ENCODE measurements at regions not wholly inside any gene's neighbourhood (a gene's known extent, or its start where the extent isn't known, plus 50 kb on each side); places are given as distances from the start of the nearest gene placed in this dataset.

- no peak for DNase-seq (ENCODE audit: low spot score)
- intact Hi-C loops (cut with DNase I): no loop called here
- Histone ChIP-seq H3K36me3 (no peaks in the 10 kb centered on the region), H3K9me3 (no peaks in the 10 kb centered on the region), H3K27me3 (replicated peaks; ENCODE audit: insufficient read depth) (no peaks in the 10 kb centered on the region), H3K4me1 (replicated peaks) (no peaks in the 10 kb centered on the region), H3K4me3 (no peak overlapping the region), H3K27ac (no peak overlapping the region)
- TF ChIP-seq, protein P1, sequence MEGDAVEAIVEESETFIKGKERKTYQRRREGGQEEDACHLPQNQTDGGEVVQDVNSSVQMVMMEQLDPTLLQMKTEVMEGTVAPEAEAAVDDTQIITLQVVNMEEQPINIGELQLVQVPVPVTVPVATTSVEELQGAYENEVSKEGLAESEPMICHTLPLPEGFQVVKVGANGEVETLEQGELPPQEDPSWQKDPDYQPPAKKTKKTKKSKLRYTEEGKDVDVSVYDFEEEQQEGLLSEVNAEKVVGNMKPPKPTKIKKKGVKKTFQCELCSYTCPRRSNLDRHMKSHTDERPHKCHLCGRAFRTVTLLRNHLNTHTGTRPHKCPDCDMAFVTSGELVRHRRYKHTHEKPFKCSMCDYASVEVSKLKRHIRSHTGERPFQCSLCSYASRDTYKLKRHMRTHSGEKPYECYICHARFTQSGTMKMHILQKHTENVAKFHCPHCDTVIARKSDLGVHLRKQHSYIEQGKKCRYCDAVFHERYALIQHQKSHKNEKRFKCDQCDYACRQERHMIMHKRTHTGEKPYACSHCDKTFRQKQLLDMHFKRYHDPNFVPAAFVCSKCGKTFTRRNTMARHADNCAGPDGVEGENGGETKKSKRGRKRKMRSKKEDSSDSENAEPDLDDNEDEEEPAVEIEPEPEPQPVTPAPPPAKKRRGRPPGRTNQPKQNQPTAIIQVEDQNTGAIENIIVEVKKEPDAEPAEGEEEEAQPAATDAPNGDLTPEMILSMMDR (IDR thresholded peaks at IDR 0.05): no peak
- TF ChIP-seq POLR2A (IDR thresholded peaks at IDR 0.05): no peak
- TF ChIP-seq POLR2AphosphoS5 (IDR thresholded peaks at IDR 0.05): no peak
These were observed 86.1 kb upstream of the ADGRL2 start for GRCh38 chr1:81714636-81715035.

GRCh38 chr1:81712425-81712824 lies 88.3 kb upstream of the ADGRL2 start:
- Histone ChIP-seq H3K36me3 (no peaks in the 10 kb centered on the region), H3K4me1 (replicated peaks) (no peaks in the 10 kb centered on the region), H3K27ac (no peak overlapping the region), H3K9me3 (no peaks in the 10 kb centered on the region), H3K4me3 (no peak overlapping the region), H3K27me3 (replicated peaks; ENCODE audit: insufficient read depth) (no peaks in the 10 kb centered on the region)
- no peak for DNase-seq (ENCODE audit: low spot score)
- WGBS: 91% methylated on average over 3 of the region's 3 CpGs
- intact Hi-C loops (cut with DNase I): no loop called here
- TF ChIP-seq, protein P1 (IDR thresholded peaks at IDR 0.05): no peak
- TF ChIP-seq POLR2A (IDR thresholded peaks at IDR 0.05) (no peak), POLR2AphosphoS5 (IDR thresholded peaks at IDR 0.05) (no peak)

DNA sequence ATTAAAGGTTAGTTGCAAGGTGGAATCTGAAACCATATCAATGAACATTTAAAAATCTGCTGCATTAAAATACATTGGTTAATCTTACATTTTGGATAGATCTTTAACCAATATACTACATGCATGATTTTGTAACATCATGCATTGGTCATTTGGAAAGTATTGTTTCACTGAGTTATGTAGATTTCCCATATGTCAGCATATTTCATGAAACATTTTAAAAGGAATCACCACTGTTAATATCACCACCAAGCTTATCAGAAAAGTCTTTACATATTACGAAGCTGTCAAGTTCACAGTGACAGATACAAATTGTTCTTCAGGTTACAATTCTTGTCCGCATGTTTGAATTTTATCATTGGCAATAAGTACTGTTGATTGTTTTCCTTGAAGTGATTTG lies 89.9 kb upstream of the ADGRL2 start:
- no peaks in the 10 kb centered on the region for H3K27me3 ChIP-seq (replicated peaks; ENCODE audit: insufficient read depth)
- no peak for TF ChIP-seq POLR2A (IDR thresholded peaks at IDR 0.05)
- TF ChIP-seq POLR2AphosphoS5 (IDR thresholded peaks at IDR 0.05): no peak
- TF ChIP-seq, protein P1 (IDR thresholded peaks at IDR 0.05): no peak
- 84% methylated on average over 2 of the region's 2 CpGs for WGBS
- no peak overlapping the region for H3K27ac ChIP-seq
- H3K36me3 ChIP-seq: no peaks in the 10 kb centered on the region
- intact Hi-C loops (cut with DNase I): no loop called here
- no peaks in the 10 kb centered on the region for H3K9me3 ChIP-seq
- H3K4me3 ChIP-seq: no peak overlapping the region
- no peaks in the 10 kb centered on the region for H3K4me1 ChIP-seq (replicated peaks)
- DNase-seq (ENCODE audit: low spot score): no peak

DNA sequence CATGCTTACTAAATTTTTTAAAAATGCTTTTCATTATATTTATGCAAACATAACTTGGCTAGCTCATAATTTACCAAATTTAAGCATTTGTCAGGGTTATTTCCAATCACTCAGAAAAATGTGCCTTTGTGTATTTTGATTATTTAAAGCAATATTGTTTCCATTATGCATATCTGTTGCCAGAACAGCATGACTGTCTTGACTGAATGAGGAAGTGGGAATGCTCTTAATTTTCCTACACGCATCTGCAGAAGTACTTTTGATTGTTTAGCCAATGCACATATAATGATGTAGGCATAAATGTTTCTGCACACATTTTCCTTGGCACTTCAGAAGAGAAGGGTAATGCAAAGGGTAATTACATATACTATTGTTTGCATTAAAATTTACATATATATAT lies 92.5 kb upstream of the ADGRL2 start:
- no peaks in the 10 kb centered on the region for H3K9me3 ChIP-seq
- intact Hi-C loops (cut with DNase I): no loop called here
- no peak for DNase-seq (ENCODE audit: low spot score)
- TF ChIP-seq POLR2A (IDR thresholded peaks at IDR 0.05) (no peak), POLR2AphosphoS5 (IDR thresholded peaks at IDR 0.05) (no peak)
- TF ChIP-seq, protein P1 (IDR thresholded peaks at IDR 0.05): no peak
- WGBS: 81% methylated on average over 1 of the region's 1 CpG
- no peaks in the 10 kb centered on the region for H3K4me1 ChIP-seq (replicated peaks)
- no peak overlapping the region for H3K27ac ChIP-seq
- H3K36me3 ChIP-seq: no peaks in the 10 kb centered on the region
- H3K27me3 ChIP-seq (replicated peaks; ENCODE audit: insufficient read depth): no peaks in the 10 kb centered on the region
- no peak overlapping the region for H3K4me3 ChIP-seq

DNA sequence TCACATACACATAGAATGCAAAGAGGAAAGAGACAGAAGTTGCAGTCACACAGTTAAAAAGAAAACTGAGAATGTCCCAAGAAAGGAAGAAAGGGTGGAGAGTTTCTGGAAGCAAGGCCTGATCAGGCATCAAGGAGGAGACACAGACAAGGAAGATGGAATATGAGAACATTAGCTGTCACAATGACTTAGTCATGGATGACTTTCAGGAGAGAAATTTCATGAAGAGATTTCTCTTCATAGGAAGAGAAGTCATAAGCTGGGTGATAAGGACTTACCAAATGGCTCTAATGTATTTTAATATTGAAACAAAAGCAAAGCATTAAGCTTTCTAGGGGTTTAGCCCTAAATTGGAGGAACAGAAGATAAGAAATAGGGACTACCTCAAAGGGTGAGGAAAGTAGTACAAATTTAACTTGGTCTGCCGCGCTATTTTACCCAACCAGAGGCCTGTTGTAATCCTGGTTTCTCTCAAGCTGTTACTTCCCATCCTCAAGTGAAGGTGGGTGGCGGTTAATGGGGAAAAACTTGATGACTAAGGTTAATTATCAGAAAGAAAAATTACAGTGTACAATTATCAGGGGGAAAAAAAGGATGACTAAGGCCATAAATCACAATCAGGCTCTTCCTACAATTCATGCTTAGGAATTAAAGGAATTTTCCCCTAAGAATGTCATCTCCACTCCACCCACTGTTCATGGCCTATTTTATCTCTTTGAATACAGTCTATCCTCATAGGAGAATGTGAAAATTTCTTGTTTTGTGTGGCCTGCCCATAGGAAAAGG lies 93.9 kb upstream of the ADGRL2 start:
- 94% methylated on average over 3 of the region's 3 CpGs for WGBS
- Histone ChIP-seq H3K4me3 (no peak overlapping the region), H3K27ac (no peak overlapping the region), H3K36me3 (no peaks in the 10 kb centered on the region), H3K27me3 (replicated peaks; ENCODE audit: insufficient read depth) (no peaks in the 10 kb centered on the region), H3K4me1 (replicated peaks) (no peaks in the 10 kb centered on the region), H3K9me3 (no peaks in the 10 kb centered on the region)
- no peak for DNase-seq (ENCODE audit: low spot score)
- TF ChIP-seq POLR2AphosphoS5 (IDR thresholded peaks at IDR 0.05): no peak
- TF ChIP-seq POLR2A (IDR thresholded peaks at IDR 0.05): no peak
- TF ChIP-seq, protein P1 (IDR thresholded peaks at IDR 0.05): no peak
- intact Hi-C loops (cut with DNase I): no loop called here

Measured in prostate gland (tissue), 2 donors.